ENCODE measurements at regions not wholly inside any gene's neighbourhood (a gene's known extent, or its start where the extent isn't known, plus 50 kb on each side); places are given as distances from the start of the nearest gene placed in this dataset.

DNA sequence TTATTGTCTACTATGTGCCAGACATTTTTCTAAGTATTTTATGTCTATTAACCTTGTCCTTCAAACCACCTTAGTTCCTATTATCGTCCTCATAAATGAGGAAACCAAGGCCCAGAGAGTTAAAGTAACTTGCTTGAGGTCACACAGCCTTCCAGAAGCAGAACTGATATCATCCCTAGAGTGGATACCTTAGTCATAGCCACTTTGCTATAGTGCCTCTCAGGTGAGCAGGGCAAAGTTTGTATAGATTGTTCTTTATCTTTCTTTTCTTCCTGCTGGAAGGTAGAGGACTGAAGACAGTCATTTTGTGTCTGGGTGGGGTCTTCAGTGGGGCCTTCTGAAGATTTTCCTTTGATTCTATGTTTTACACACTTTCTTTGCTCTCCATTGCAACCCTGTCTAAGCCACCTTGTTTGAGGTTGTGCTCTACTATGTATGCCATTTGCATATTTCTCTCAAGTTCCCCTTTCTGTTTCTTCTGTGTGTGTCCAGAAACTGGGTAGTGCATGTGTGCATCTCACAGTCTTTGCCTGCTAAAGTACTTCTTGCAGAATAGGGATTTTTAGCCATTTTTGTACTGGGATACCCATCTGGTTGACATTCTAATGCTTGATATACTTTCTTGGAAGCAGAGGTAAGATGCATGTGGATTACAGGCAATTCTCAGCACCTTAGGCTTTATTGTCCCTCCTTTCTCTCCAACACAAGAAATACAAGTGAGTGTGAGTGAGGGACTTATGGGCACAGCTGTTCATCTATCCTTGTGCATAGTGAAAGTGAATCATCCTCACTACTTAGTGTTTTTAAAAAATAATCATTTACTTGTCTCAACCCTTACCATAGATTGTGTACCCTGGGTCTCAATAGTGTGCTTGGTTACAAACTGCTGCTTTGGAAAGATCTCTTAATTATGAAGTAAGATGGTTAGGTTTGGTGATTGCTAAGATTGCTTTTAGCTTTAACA, 207.6 kb upstream of the HMCN1 start:
- TF ChIP-seq, protein P1, sequence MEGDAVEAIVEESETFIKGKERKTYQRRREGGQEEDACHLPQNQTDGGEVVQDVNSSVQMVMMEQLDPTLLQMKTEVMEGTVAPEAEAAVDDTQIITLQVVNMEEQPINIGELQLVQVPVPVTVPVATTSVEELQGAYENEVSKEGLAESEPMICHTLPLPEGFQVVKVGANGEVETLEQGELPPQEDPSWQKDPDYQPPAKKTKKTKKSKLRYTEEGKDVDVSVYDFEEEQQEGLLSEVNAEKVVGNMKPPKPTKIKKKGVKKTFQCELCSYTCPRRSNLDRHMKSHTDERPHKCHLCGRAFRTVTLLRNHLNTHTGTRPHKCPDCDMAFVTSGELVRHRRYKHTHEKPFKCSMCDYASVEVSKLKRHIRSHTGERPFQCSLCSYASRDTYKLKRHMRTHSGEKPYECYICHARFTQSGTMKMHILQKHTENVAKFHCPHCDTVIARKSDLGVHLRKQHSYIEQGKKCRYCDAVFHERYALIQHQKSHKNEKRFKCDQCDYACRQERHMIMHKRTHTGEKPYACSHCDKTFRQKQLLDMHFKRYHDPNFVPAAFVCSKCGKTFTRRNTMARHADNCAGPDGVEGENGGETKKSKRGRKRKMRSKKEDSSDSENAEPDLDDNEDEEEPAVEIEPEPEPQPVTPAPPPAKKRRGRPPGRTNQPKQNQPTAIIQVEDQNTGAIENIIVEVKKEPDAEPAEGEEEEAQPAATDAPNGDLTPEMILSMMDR (conservative IDR thresholded peaks at IDR 0.05; ENCODE audit: low read depth, low read length): no peak
- no peak for TF ChIP-seq EZH2 (IDR thresholded peaks at IDR 0.05; ENCODE audit: low read length, unreplicated experiment)

Measured in PC-3 (cell line).